Central memory CD4-positive, alpha-beta T cell (primary cell): ENCODE measurements at regions not wholly inside any gene's neighbourhood (a gene's known extent, or its start where the extent isn't known, plus 50 kb on each side); places are given as distances from the start of the nearest gene placed in this dataset.
"Not testable (repeated sequence)": the region's sequence is repeated elsewhere in the genome, so short reads cannot be mapped to it uniquely, and the experiment has no call there.

Experiments used
- DNase-seq: peaks from one replicate; pipeline ENCODE4 v3.0.0; 2022

DNA sequence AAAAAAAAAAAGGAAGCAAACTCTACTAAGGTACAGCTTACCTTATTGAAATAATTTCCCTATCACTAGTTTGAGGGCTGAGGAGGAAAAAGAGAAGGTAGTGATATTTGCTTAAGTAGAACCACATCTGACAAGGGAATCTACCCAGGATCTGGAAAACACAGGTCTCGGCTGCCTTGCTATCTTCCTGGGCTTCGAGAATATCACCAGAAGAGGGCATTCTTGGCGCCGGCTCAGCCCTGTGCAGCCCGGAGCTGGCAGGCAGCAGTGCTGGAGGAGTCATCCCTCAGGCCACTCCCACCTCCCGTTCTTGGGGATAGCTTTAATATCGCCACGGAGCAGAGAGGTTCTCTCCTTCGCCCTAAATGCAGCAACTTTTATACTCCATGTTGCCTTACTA lies 1181.2 kb downstream of the VRK1 start:
- peak; percentile 67 for DNase-seq

DNA sequence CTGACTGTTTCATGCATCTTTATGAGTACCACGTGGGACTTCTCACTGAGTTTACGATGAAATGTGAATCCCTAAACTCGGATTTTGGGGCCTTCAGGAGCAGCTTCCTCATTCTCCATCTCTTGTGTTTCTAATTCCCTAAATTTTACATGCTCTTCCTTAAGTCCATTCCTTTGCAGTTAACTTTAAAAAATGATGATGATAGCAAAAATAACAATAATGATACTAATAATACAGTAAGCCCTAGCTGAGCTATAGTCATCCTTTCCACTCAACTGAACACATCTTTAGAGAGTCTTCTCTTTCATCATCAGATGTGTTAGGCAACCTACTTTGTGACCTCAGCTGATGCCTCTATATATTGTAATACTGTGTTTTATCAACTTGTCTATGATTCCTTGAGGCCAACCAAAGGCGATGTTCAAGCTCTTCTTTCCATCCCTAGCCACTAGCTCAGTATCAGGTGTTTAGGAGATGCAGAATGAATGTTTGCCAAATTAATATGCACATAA lies 1196.4 kb downstream of the VRK1 start:
- DNase-seq, result no peak

- peak; percentile 67 for DNase-seq
These were observed 1196.9 kb downstream of the VRK1 start for GRCh38 chr14:97994020-97994531.

DNA sequence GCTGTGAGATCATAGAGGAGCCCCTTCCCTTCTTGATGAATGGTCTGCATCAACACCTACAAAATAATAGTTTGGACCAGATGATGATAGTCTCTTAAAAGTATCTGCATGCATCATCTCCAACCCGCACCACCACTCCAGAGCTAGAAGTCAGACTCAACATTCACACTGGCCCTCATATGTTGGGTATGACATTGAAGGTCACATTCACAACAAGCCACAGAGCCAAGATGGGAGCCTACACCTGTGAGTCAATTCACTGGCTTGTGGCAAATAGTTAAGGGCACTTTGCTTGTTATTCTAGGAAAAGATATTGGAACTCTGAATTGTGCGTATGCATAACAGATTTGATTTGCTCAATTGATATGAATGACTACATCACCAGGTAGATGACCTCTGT lies 1197.9 kb downstream of the VRK1 start:
- no peak for DNase-seq

DNA sequence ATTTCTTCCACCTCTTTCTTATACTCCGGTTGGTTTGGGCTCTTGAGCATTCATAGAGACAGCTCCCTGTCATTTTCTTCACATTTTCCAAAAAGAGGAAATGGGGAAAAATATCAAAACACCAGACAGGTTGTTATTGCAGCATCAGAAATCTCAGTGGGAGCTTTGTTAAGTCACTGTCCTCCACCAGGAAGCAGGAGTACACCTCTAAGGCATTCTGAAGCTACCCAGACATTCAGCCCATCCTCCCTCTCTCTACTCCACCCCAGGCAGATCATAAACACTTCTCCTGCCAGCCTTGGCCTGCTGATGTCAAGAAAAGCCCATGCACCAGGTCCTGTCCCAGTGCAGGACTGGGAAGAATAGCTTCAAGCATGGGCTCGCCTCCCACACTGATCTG lies 1198.3 kb downstream of the VRK1 start:
- no peak for DNase-seq

GRCh38 chr14:98006008-98006407 lies 1208.8 kb downstream of the VRK1 start:
- DNase-seq, result no peak

- DNase-seq, result no peak
These were observed 1211.4 kb downstream of the VRK1 start for GRCh38 chr14:98008381-98009113.

- not testable (repeated sequence) for DNase-seq
These were observed 1212.0 kb downstream of the VRK1 start for GRCh38 chr14:98009177-98009576.

DNA sequence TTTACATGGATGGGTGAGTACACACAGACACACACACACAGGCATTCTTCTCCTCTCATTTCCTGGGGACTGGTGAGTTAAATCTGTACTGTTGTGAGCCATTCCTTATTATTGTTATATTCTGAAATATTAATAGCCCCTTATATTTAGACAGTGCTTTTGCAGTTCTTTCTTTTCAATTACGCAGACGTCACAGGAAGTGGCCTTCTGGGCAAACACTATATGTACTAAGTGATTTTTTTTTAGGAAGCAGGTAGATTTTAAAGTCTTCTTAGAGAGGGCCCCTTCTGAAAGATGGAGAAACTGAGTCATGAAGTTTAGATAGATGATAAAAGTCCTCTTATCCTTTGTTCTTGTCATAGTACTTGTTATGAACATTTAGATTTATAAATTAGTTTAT lies 1213.6 kb downstream of the VRK1 start:
- no peak for DNase-seq

DNA sequence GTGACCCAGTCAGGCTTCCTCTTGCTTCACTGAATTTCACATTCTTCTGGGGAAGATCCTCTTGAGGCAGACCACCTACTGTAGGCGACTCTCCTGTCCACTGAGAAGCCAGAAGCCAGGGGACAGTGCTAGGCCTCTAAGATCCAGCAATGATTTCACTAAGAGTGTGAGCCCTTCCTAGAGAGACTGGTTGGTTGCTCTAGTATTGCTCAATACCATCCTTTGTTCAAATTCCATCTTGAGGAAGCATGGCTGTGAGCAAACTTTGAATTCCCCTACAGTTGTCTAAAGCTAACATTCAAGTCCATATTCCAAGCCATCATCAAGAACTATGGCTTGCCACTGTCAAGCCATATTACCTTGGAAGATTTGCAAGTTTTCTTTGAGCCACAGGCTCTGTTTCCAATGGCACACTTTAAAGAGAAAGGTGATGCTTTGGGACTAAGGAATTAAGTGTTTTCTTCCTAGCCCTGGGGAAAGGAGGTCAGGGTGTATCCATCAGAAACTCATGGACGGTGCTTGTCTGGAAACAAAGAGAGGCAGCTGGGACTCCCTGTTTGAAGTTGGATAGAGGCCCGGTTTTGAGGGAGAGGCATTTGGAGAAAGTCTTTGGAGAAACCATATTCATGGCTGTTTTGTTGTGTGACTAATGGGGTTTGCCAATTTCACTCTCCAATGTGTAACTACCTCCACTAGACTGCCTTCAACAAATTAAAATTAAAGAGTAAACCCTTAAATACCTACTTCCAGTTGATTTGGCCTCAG lies 1217.9 kb downstream of the VRK1 start:
- no peak for DNase-seq

- no peak for DNase-seq
These were observed 1218.7 kb downstream of the VRK1 start for GRCh38 chr14:98015921-98016320.

- DNase-seq, result peak; percentile 46
These were observed 1221.4 kb downstream of the VRK1 start for GRCh38 chr14:98018628-98019027.

DNA sequence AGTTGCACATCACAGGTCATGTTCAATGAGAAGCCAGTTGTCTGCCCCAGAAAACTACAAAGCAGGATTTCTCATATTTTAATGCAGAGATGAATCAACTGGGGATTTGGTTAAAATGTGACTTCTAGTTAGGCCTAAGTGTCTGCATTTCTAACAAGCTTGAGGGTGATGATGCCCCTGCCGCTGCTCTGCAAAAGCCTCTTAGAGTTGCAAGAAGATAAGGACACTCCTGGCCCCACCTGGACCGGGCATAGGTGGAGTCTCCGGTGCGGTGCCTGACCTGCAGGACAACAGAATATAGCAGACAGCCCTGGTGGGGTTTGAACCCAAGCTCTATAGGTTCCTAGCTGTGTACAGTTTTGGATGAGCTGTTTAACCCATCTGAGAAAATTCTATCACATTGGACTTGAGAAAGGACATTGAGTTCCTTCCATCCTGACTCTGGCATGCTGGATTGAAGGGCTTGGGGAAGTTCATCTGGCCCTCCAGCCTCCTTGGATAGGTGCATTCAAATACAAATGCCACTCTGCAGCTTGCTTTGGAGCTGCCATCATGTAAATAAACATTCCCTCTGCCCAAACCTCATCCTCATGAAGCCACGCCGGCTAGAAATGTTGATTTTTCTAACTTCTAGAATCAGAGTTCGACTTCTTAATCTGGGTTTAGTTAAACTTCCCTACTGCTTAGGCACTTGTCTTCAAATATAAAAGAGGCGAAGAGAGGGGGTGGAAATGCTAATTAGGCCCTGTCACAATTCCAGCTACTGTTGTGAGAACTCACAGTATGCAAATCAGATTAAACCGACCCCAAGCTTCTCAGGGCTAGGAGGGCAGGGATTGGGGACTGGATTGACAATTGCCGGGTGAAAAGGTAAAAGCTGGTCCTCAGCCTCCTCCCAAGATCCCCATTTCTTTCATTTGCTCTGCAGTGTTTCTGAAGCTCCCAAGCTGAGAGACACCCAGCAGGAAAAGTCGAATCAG lies 1225.6 kb downstream of the VRK1 start:
- no peak for DNase-seq

GRCh38 chr14:98028162-98028561 lies 1231.0 kb downstream of the VRK1 start:
- no peak for DNase-seq

GRCh38 chr14:98035396-98035795 lies 1236.6 kb downstream of the BCL11B start:
- no peak for DNase-seq

GRCh38 chr14:98037831-98038230 lies 1234.2 kb downstream of the BCL11B start:
- DNase-seq, result no peak

DNA sequence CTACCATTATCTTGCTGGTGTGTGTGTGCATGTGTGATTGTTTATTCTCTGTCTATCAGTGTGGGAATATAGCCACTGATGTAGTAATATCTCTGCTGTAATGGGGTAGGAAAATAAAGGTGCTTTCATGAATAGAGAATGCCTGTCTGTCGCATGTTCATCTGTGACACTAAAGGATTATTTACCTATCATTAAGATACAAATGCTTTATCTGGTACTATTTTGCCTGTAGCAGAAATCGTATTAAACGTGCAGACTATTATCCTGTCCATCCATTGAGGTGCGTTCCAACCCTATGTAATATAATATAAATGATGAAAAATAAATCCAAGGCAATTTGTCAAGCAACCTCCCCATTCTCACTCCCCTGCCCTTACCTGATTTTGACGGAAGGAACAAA lies 1215.1 kb downstream of the BCL11B start:
- no peak for DNase-seq

DNA sequence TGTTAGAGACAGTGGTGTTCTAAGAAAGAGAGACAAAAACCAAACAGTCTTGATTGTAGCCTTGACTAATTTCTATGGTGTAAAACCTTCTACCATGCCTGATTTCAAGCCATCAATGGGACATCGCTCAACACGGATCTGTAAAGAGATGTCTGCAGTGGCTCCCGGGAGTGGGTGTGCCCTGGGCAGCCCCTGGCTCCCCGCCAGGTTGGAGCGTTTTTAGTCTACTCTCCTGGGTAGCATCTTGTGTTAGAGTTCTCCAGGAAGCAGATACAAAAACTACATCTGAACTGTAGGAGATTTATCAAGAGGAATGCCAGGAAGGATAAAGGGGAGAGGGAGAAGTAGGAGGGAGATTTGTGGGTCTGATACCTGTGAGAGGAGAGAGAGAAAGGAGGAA lies 1212.9 kb downstream of the BCL11B start:
- DNase-seq, result no peak

- no peak for DNase-seq
These were observed 1209.9 kb downstream of the BCL11B start for GRCh38 chr14:98062083-98062482.

- DNase-seq, result no peak
These were observed 1202.3 kb downstream of the BCL11B start for GRCh38 chr14:98069712-98070171.

DNA sequence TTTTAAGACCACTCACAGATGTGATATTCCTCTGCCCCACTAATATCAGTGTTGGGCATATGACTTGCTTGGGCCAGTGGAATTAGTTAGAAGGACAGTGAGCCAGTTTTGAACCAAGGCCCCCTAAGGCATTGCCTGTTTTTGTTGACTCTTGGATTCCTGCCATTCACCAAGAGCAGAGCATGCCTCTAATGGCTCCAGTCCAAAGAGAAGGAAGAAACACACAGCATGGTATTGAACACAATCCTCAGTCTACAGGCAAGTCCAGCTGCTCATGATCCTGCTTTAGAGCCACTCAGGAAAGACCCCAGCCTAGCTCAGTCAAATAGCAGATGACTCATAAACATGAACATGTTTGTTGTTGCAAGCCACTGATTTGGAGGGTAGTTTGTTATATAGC lies 1201.5 kb downstream of the BCL11B start:
- DNase-seq, result no peak

GRCh38 chr14:98074111-98074510 lies 1197.9 kb downstream of the BCL11B start:
- no peak for DNase-seq

GRCh38 chr14:98077176-98077575 lies 1194.8 kb downstream of the BCL11B start:
- DNase-seq, result no peak
